SW480 (cell line): ENCODE measurements at regions not wholly inside any gene's neighbourhood (a gene's known extent, or its start where the extent isn't known, plus 50 kb on each side); places are given as distances from the start of the nearest gene placed in this dataset.

Experiments used
- DNase-seq: peaks from one replicate; pipeline ENCODE4 v3.0.0-alpha.2; 2016; ENCODE audit warnings: low spot score

GRCh38 chr9:103913899-103914298 lies 180.2 kb upstream of the SMC2 start:
- DNase-seq = no peak

DNA sequence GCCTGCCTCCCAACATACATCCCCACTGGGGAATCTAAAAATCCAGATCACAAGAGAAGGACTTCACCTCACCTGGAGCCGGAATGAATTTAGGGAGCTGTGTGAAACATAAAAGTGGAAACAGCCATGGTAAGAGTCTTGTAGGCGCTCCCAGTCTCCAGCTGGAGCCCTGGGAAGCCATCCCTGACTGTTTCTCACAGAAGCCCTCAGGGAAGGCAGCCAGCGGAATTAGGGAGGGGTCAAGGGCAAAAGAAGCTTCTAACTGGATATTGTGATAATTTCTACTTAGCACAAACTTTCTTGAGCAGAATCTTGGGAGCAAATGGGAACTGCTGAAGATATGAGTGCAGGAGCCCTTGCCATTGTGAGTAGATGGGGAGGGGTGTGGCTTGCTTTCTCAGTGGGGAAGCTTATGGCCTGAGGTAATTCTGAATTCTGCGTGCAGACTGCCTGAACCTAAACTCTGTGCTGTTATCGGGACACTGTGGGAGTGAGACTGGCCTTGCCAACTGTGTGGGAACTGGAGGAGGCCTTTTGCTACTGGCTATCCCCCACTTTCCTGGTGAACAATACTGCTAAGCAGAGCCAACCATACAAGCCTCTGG lies 174.4 kb upstream of the SMC2 start:
- DNase-seq = no peak

- no peak for DNase-seq
Measured at GRCh38 chr9:103928442-103928841, 165.7 kb upstream of the SMC2 start.

DNA sequence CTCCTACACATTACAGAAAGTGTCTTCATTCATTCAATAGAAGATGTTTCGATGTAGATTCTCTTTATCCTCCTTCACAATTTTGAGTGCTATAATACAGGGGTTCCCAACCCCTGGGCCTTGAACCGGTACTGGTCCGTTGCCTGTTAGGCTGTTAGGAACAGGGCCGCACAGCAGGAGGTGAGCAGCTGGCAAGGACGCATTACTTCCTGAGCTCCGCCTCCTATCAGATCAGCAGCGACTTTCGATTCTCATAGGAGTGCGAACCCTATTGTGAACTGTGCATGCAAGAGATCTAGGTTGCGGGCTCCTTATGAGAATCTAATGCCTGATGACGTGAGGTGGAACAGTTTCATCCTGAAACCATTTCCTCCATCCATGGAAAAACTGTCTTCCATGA lies 153.0 kb upstream of the SMC2 start:
- DNase-seq = no peak

- no peak for DNase-seq
Measured at GRCh38 chr9:103942200-103942599, 151.9 kb upstream of the SMC2 start.

GRCh38 chr9:103942651-103943050 lies 151.5 kb upstream of the SMC2 start:
- no peak for DNase-seq

DNA sequence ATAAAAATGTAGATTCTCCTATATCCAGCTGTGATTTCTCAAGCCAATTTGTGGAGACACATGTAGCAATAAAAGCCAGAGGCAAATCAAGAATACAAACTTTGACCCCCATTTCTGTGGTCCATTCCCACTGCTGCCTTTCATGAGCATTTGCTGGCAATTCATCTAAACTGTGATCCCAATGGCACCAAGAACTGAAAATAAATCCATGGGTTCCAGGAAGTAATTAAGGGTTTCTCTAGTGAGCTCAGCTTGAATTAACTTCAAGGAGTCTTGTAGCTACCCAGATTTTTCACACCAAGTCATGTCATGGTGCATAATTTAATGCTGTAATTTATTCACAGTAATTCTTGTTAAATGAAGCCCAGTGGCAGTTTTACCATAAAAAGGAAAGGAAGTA lies 145.0 kb upstream of the SMC2 start:
- no peak for DNase-seq

DNA sequence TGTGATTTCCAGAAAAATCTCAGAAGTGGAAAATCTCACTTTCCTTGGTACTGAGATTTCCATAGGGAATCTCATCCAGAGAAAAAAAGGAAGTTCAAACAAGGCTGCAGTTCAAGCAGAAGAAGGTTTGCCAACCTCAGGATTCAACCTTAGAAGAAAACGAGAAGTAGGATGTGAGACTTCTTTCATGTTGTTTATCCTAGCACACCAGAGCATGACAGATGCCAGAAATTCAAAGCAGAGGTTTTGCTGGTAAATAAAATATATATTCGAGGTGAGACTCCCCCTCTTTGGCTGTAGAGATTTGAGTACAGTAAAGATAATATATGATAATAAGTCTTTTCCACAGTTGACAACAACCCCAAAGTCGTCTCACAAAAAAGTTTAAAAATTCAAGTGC lies 116.9 kb upstream of the SMC2 start:
- no peak for DNase-seq

- no peak for DNase-seq
Measured at GRCh38 chr9:103978396-103978795, 115.7 kb upstream of the SMC2 start.

GRCh38 chr9:103981912-103982311 lies 112.2 kb upstream of the SMC2 start:
- DNase-seq = no peak

DNA sequence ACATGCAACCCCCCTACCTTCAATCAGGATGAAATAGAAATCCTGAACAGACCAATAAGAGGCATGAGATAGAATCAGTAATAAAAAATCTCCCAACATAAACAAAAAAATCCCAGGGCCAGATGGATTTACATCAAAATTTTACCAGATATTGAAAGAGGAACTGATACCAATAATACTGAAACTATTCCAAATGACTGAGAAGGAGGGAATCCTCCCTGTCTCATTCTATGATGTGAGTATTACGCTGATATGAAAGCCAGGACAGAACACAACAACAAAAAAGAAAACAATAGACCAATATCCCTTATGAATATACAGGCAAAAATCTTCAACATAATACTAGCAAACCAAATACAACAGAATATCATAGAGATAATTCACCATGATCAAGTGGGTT lies 109.0 kb upstream of the SMC2 start:
- no peak for DNase-seq

DNA sequence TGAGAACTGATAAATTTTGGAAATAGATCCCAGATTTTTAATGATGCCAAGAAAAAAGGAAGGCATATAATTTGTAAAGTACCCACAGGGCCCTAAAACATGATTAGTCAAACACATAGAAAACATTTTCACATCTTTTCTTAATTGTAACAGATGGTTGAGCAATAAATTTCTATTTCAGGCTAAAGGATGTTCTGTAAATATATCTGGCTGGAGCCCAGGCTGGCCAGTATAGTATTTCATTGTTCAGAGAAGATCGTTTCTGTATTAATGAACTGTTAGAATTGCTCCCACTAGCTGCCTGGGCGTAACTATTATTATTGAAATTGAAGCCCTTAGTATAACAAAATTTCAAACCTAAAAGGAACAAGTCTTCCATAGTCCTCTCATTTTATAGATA lies 105.3 kb upstream of the SMC2 start:
- DNase-seq = no peak

DNA sequence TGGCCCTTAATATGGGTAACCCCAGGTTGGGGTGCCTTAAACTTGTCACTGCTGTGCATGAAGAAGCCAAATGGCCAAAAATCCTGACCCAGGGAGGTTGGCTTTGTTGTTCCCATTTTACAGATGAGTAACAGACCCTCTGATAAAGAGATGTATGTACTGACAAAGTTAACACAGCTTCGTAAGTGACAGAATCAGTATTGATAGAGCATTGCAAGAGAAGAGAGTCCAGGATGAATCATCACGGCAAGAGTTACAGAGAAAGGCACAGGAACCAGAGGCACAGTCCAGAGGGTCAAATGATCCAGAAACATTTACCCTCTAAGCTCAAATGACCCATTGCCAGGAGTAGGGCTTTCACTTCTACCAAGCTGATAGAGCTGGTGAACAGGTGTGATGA lies 103.8 kb upstream of the SMC2 start:
- no peak for DNase-seq

GRCh38 chr9:103991001-103991400 lies 103.1 kb upstream of the SMC2 start:
- no peak for DNase-seq

DNA sequence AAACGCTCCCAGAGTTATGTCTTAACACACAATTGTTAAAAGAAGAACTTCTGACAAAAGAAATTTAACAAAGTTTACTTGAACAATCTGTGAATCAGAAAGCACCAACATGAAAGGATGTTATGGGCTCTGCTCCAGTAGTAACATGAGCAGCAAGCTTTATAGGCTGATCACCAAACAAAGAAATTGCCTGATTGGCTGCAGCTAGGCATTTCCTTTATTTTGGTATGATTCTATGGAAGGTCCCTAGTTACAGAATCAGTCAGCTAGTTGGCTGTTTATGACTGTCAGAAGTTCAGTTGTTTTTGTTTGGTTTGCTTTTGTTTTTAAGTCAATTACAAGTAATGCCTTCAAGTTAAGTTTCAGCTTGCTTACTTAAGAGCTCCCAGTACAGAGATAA lies 102.4 kb upstream of the SMC2 start:
- DNase-seq = no peak

- no peak for DNase-seq
Measured at GRCh38 chr9:103992938-103993579, 101.0 kb upstream of the SMC2 start.

- no peak for DNase-seq
Measured at GRCh38 chr9:103997856-103998370, 96.2 kb upstream of the SMC2 start.

DNA sequence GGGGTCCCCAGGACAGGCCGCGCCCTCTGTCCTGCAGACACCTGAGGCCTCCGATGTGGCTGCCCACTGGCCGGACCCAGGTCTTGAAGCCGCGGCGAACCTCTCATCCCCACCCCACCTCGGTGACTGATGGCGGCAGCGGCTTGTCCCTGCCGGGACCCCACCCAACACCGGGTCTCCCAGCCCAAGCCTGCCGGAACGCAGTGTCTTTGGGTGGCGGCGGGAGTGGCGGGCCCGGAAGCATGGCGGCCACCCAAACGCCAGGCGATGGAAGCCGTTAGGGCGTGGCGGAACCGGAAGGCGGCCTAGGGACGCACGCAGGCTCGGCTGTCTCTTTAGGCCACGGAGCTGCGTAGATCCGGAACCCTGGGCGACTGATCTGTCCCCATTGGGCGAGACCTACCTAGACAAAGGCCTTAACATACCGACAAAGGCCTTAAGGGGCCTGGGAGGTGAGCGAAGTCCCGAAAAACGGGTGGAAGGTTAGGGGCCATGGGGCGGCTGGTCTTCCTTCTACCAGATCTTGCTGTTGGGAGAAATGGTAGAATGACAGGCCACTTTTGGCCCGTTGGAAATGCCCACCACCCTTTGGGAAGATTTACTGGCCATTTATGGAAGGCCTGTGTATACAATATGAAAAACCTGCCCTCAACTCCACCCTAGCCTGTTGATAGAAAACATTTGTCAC lies 94.6 kb upstream of the SMC2 start:
- DNase-seq = no peak

- no peak for DNase-seq
Measured at GRCh38 chr9:104009826-104010225, 84.3 kb upstream of the SMC2 start.

- DNase-seq = no peak
Measured at GRCh38 chr9:104022083-104022482, 72.0 kb upstream of the SMC2 start.

- peak; percentile 4 for DNase-seq
Measured at GRCh38 chr9:104025104-104025503, 69.0 kb upstream of the SMC2 start.

DNA sequence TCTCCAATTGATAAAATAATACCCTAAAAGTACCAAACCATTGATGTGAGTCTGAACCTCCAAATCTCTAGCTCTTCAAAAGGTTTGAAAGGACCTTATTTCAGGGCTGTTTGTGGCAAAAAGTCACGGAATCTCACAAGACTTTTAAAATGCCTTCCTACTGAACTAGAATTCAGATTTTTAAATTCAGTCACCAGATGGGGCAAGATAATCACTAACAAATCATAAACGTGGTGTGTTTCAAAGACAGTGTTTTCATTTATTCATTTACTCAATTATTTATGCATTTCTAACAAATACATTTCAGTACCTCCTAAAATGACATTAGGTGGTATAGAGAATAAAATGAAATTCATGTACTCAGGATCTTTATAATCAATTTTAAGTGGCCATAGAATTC lies 68.2 kb upstream of the SMC2 start:
- no peak for DNase-seq

DNA sequence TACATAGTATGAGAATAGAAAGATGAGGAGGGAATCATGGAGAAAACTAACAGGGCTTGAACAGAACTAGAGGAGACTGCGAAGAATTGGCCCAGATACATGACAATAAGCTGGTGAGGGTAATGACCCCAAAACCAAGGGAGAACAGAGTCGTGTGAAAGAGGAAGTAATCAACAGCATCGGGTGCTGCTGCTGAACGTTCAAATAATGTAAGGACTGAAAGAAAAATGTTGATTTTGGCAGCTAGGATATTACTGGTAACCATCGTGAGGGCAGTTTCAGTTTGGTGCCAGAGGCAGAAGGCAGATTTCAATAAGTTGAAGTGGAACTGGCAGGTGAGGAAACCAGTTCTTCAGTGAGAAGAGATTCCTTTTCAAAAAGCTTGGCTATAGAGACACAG lies 66.8 kb upstream of the SMC2 start:
- DNase-seq = no peak

- peak; percentile 6 for DNase-seq
Measured at GRCh38 chr9:104028827-104029226, 65.3 kb upstream of the SMC2 start.
